ENCODE measurements at regions not wholly inside any gene's neighbourhood (a gene's known extent, or its start where the extent isn't known, plus 50 kb on each side); places are given as distances from the start of the nearest gene placed in this dataset.

- no peaks in the 10 kb centered on the region for H4K20me1 ChIP-seq (ENCODE audit: insufficient read depth)
- WGBS, 2 experiments (ENCODE audit: low coverage in 1 of 2, low lambda C conversion rate in 2 of 2, missing lambda C conversion rate in 2 of 2) = 1 to 3% methylated on average over 3 of the region's 3 CpGs
- H3K4me2 ChIP-seq (ENCODE audit: unreplicated experiment) = peak overlapping the region; percentile 51
- H3K27me3 ChIP-seq (replicated peaks; ENCODE audit: insufficient read depth) = no peaks in the 10 kb centered on the region
- no peaks in the 10 kb centered on the region for H3K9me3 ChIP-seq (ENCODE audit: low read depth)
- TF ChIP-seq EZH2phosphoT487 (IDR thresholded peaks at IDR 0.05; ENCODE audit: insufficient read depth, low read depth) = no peak
- TF ChIP-seq EZH2 (IDR thresholded peaks at IDR 0.05; ENCODE audit: insufficient read depth, poor library complexity, severe bottlenecking) = no peak
- H3K4me1 ChIP-seq (ENCODE audit: insufficient read depth) = peaks cover 38% of the 10 kb centered on the region
- peak; percentile 89 for DNase-seq
- in situ Hi-C loops (cut with MboI) = no loop called here
- no peaks in the 10 kb centered on the region for H3K9me2 ChIP-seq (ENCODE audit: insufficient read depth)
- peak overlapping the region; percentile 7; the same call in 1 of the 2 replicates for H2AFZ ChIP-seq
- H3K27ac ChIP-seq = peak overlapping the region; percentile 58
- H3F3A ChIP-seq (ENCODE audit: insufficient read depth) = peaks cover 31% of the 10 kb centered on the region
- H3K36me3 ChIP-seq (ENCODE audit: low read depth) = no peaks in the 10 kb centered on the region
- no peak overlapping the region for H3K4me3 ChIP-seq
- H3K79me2 ChIP-seq (ENCODE audit: insufficient read depth) = no peaks in the 10 kb centered on the region
- no peak overlapping the region for H3K9ac ChIP-seq
Measured at GRCh38 chr13:47334173-47334572, 437.3 kb upstream of the HTR2A start.

- in situ Hi-C loops (cut with MboI) = no loop called here
- Histone ChIP-seq H4K20me1 (ENCODE audit: insufficient read depth) (no peaks in the 10 kb centered on the region), H3K9me3 (ENCODE audit: low read depth) (no peaks in the 10 kb centered on the region), H3K4me3 (no peak overlapping the region), H3K4me2 (ENCODE audit: unreplicated experiment) (no peak overlapping the region), H3K9ac (no peak overlapping the region), H2AFZ (0 out of 2 replicates have a peak overlapping the region, but pooled peaks have one; percentile 12), H3K9me2 (ENCODE audit: insufficient read depth) (no peaks in the 10 kb centered on the region), H3K27ac (peak overlapping the region; percentile 35), H3K27me3 (replicated peaks; ENCODE audit: insufficient read depth) (no peaks in the 10 kb centered on the region), H3K4me1 (ENCODE audit: insufficient read depth) (peaks cover 35% of the 10 kb centered on the region), H3F3A (ENCODE audit: insufficient read depth) (peaks cover 23% of the 10 kb centered on the region), H3K36me3 (ENCODE audit: low read depth) (no peaks in the 10 kb centered on the region), H3K79me2 (ENCODE audit: insufficient read depth) (no peaks in the 10 kb centered on the region)
- 29 to 35% methylated on average over 4 of the region's 4 CpGs for WGBS, 2 experiments (ENCODE audit: low coverage in 1 of 2, low lambda C conversion rate in 2 of 2, missing lambda C conversion rate in 2 of 2)
- DNase-seq = peak; percentile 58
- no peak for TF ChIP-seq EZH2phosphoT487 (IDR thresholded peaks at IDR 0.05; ENCODE audit: insufficient read depth, low read depth)
- TF ChIP-seq EZH2 (IDR thresholded peaks at IDR 0.05; ENCODE audit: insufficient read depth, poor library complexity, severe bottlenecking) = no peak
Measured at GRCh38 chr13:47332149-47332548, 435.3 kb upstream of the HTR2A start.

- Histone ChIP-seq H3K9me3 (ENCODE audit: low read depth) (no peaks in the 10 kb centered on the region), H2AFZ (no peak overlapping the region), H3K36me3 (ENCODE audit: low read depth) (no peaks in the 10 kb centered on the region), H3K9me2 (ENCODE audit: insufficient read depth) (no peaks in the 10 kb centered on the region), H3K27ac (no peak overlapping the region), H3K4me2 (ENCODE audit: unreplicated experiment) (no peak overlapping the region), H3F3A (ENCODE audit: insufficient read depth) (peaks cover 30% of the 10 kb centered on the region), H3K9ac (no peak overlapping the region), H3K4me1 (ENCODE audit: insufficient read depth) (peaks cover 41% of the 10 kb centered on the region), H4K20me1 (ENCODE audit: insufficient read depth) (no peaks in the 10 kb centered on the region), H3K27me3 (replicated peaks; ENCODE audit: insufficient read depth) (no peaks in the 10 kb centered on the region), H3K4me3 (no peak overlapping the region), H3K79me2 (ENCODE audit: insufficient read depth) (no peaks in the 10 kb centered on the region)
- in situ Hi-C loops (cut with MboI) = no loop called here
- no peak for DNase-seq
- WGBS, 2 experiments (ENCODE audit: low coverage in 1 of 2, low lambda C conversion rate in 2 of 2, missing lambda C conversion rate in 2 of 2) = 68 to 73% methylated on average over 6 of the region's 6 CpGs
- TF ChIP-seq EZH2 (IDR thresholded peaks at IDR 0.05; ENCODE audit: insufficient read depth, poor library complexity, severe bottlenecking) (no peak), EZH2phosphoT487 (IDR thresholded peaks at IDR 0.05; ENCODE audit: insufficient read depth, low read depth) (no peak)
Measured at GRCh38 chr13:47330031-47330430, 433.2 kb upstream of the HTR2A start.

GRCh38 chr13:47327861-47328260, 431.0 kb upstream of the HTR2A start:
- TF ChIP-seq EZH2 (IDR thresholded peaks at IDR 0.05; ENCODE audit: insufficient read depth, poor library complexity, severe bottlenecking) (no peak), EZH2phosphoT487 (IDR thresholded peaks at IDR 0.05; ENCODE audit: insufficient read depth, low read depth) (no peak)
- H3K4me1 ChIP-seq (ENCODE audit: insufficient read depth) = peaks cover 23% of the 10 kb centered on the region
- H3K27ac ChIP-seq = no peak overlapping the region
- H3K27me3 ChIP-seq (replicated peaks; ENCODE audit: insufficient read depth) = no peaks in the 10 kb centered on the region
- H3F3A ChIP-seq (ENCODE audit: insufficient read depth) = peaks cover 16% of the 10 kb centered on the region
- in situ Hi-C loops (cut with MboI) = no loop called here
- H3K4me3 ChIP-seq = no peak overlapping the region
- WGBS, 2 experiments (ENCODE audit: low coverage in 1 of 2, low lambda C conversion rate in 2 of 2, missing lambda C conversion rate in 2 of 2) = 96 to 100% methylated on average over 1 of the region's 1 CpG
- H4K20me1 ChIP-seq (ENCODE audit: insufficient read depth) = no peaks in the 10 kb centered on the region
- no peaks in the 10 kb centered on the region for H3K9me3 ChIP-seq (ENCODE audit: low read depth)
- H3K4me2 ChIP-seq (ENCODE audit: unreplicated experiment) = no peak overlapping the region
- H3K9ac ChIP-seq = no peak overlapping the region
- no peaks in the 10 kb centered on the region for H3K36me3 ChIP-seq (ENCODE audit: low read depth)
- no peaks in the 10 kb centered on the region for H3K9me2 ChIP-seq (ENCODE audit: insufficient read depth)
- no peak overlapping the region for H2AFZ ChIP-seq
- no peaks in the 10 kb centered on the region for H3K79me2 ChIP-seq (ENCODE audit: insufficient read depth)
- DNase-seq = no peak

- DNase-seq = peak; percentile 63
- TF ChIP-seq EZH2 (IDR thresholded peaks at IDR 0.05; ENCODE audit: insufficient read depth, poor library complexity, severe bottlenecking) (no peak), EZH2phosphoT487 (IDR thresholded peaks at IDR 0.05; ENCODE audit: insufficient read depth, low read depth) (no peak)
- no peak overlapping the region for H3K27ac ChIP-seq
- H3K4me1 ChIP-seq (ENCODE audit: insufficient read depth) = peaks cover 7% of the 10 kb centered on the region
- no peaks in the 10 kb centered on the region for H3K36me3 ChIP-seq (ENCODE audit: low read depth)
- 2 to 3% methylated on average over 2 of the region's 2 CpGs for WGBS, 2 experiments (ENCODE audit: low coverage in 1 of 2, low lambda C conversion rate in 2 of 2, missing lambda C conversion rate in 2 of 2)
- H3K79me2 ChIP-seq (ENCODE audit: insufficient read depth) = no peaks in the 10 kb centered on the region
- in situ Hi-C loops (cut with MboI) = no loop called here
- H3K27me3 ChIP-seq (replicated peaks; ENCODE audit: insufficient read depth) = no peaks in the 10 kb centered on the region
- no peaks in the 10 kb centered on the region for H3K9me2 ChIP-seq (ENCODE audit: insufficient read depth)
- H3K9ac ChIP-seq = no peak overlapping the region
- H3K4me3 ChIP-seq = no peak overlapping the region
- no peak overlapping the region for H3K4me2 ChIP-seq (ENCODE audit: unreplicated experiment)
- H4K20me1 ChIP-seq (ENCODE audit: insufficient read depth) = no peaks in the 10 kb centered on the region
- no peak overlapping the region for H2AFZ ChIP-seq
- H3K9me3 ChIP-seq (ENCODE audit: low read depth) = no peaks in the 10 kb centered on the region
- peaks cover 7% of the 10 kb centered on the region for H3F3A ChIP-seq (ENCODE audit: insufficient read depth)
Measured at GRCh38 chr13:47326061-47326460, 429.2 kb upstream of the HTR2A start.
